Stimulated activated effector memory CD8-positive, alpha-beta T cell treated with anti-CD3 and anti-CD28 coated beads, Interleukin-12 subunit alpha, Interleukin-12 subunit beta, amount 100 ng/mL, for 72 hours (primary cell): ENCODE measurements at regions not wholly inside any gene's neighbourhood (a gene's known extent, or its start where the extent isn't known, plus 50 kb on each side); places are given as distances from the start of the nearest gene placed in this dataset.

ENCODE experiments used
- ATAC-seq: fragments of 150-1000 bp; cut with Tn5 transposase; 2 replicates; pipeline ENCODE4 v1.10.0; 2021
- DNase-seq, 2 donors: peaks; one replicate each; pipeline ENCODE4 v3.0.0; 2021 to 2022; ENCODE audit warnings: low spot score in 2 of 2
- H3K27ac Mint-ChIP-seq: one replicate; pipeline ENCODE4 v1.8.0; 2022; ENCODE audit warnings: mild to moderate bottlenecking, mixed read lengths
- H3K36me3 Mint-ChIP-seq: one replicate; pipeline ENCODE4 v1.8.0; 2022; ENCODE audit warnings: mild to moderate bottlenecking, mixed read lengths
- H3K4me1 Mint-ChIP-seq: one replicate; pipeline ENCODE4 v1.8.0; 2022; ENCODE audit warnings: mixed read lengths
- H3K4me3 Mint-ChIP-seq: one replicate; pipeline ENCODE4 v1.8.0; 2022; ENCODE audit warnings: mild to moderate bottlenecking, mixed read lengths
- H3K9me3 Mint-ChIP-seq: one replicate; pipeline ENCODE4 v1.8.0; 2022; ENCODE audit warnings: mixed read lengths

- DNase-seq (peak in 1 of 2 donors; percentile 30), ATAC-seq (no peak)
- Mint-ChIP-seq H3K27ac (no peak overlapping the region), H3K4me3 (no peak overlapping the region), H3K36me3 (no peaks in the 10 kb centered on the region), H3K9me3 (no peaks in the 10 kb centered on the region), H3K4me1 (no peaks in the 10 kb centered on the region)
These were observed 77.2 kb downstream of the HIF1AN start for GRCh38 chr10:100612601-100613595.

- DNase-seq (no peak), ATAC-seq (no peak)
- Mint-ChIP-seq H3K36me3 (no peaks in the 10 kb centered on the region), H3K4me1 (no peaks in the 10 kb centered on the region), H3K9me3 (no peaks in the 10 kb centered on the region), H3K4me3 (no peak overlapping the region), H3K27ac (no peak overlapping the region)
These were observed 78.1 kb downstream of the HIF1AN start for GRCh38 chr10:100613846-100614245.

GRCh38 chr10:100614429-100615095 is 78.8 kb downstream of the HIF1AN start:
- Mint-ChIP-seq H3K9me3 (no peaks in the 10 kb centered on the region), H3K36me3 (no peaks in the 10 kb centered on the region), H3K4me3 (no peak overlapping the region), H3K4me1 (no peaks in the 10 kb centered on the region), H3K27ac (no peak overlapping the region)
- ATAC-seq (no peak), DNase-seq (no peak)

- Mint-ChIP-seq H3K9me3 (no peaks in the 10 kb centered on the region), H3K4me3 (no peak overlapping the region), H3K4me1 (no peaks in the 10 kb centered on the region), H3K36me3 (no peaks in the 10 kb centered on the region), H3K27ac (no peak overlapping the region)
- DNase-seq (no peak), ATAC-seq (no peak)
These were observed 79.5 kb downstream of the HIF1AN start for GRCh38 chr10:100615241-100615640.

GRCh38 chr10:100615908-100616307 is 80.2 kb downstream of the HIF1AN start:
- H3K36me3 Mint-ChIP-seq = no peaks in the 10 kb centered on the region
- H3K4me1 Mint-ChIP-seq = no peaks in the 10 kb centered on the region
- no peak overlapping the region for H3K4me3 Mint-ChIP-seq
- no peaks in the 10 kb centered on the region for H3K9me3 Mint-ChIP-seq
- DNase-seq = no peak
- ATAC-seq = no peak
- H3K27ac Mint-ChIP-seq = no peak overlapping the region

GRCh38 chr10:100618091-100618615 is 82.4 kb downstream of the HIF1AN start:
- Mint-ChIP-seq H3K9me3 (no peaks in the 10 kb centered on the region), H3K27ac (no peak overlapping the region), H3K4me1 (no peaks in the 10 kb centered on the region), H3K4me3 (no peak overlapping the region), H3K36me3 (no peaks in the 10 kb centered on the region)
- ATAC-seq = no peak
- DNase-seq = no peak

GRCh38 chr10:100618632-100619255 is 83.0 kb downstream of the HIF1AN start:
- no peaks in the 10 kb centered on the region for H3K36me3 Mint-ChIP-seq
- H3K27ac Mint-ChIP-seq = no peak overlapping the region
- DNase-seq (no peak), ATAC-seq (no peak)
- no peaks in the 10 kb centered on the region for H3K9me3 Mint-ChIP-seq
- H3K4me3 Mint-ChIP-seq = no peak overlapping the region
- no peaks in the 10 kb centered on the region for H3K4me1 Mint-ChIP-seq

GRCh38 chr10:100620087-100620835 is 84.5 kb downstream of the HIF1AN start:
- no peak for DNase-seq
- H3K4me3 Mint-ChIP-seq = no peak overlapping the region
- no peaks in the 10 kb centered on the region for H3K9me3 Mint-ChIP-seq
- no peak overlapping the region for H3K27ac Mint-ChIP-seq
- no peaks in the 10 kb centered on the region for H3K36me3 Mint-ChIP-seq
- ATAC-seq = no peak
- no peaks in the 10 kb centered on the region for H3K4me1 Mint-ChIP-seq

- Mint-ChIP-seq H3K4me3 (peak overlapping the region; percentile 14), H3K4me1 (no peaks in the 10 kb centered on the region), H3K36me3 (no peaks in the 10 kb centered on the region), H3K9me3 (no peaks in the 10 kb centered on the region), H3K27ac (no peak overlapping the region)
- DNase-seq (no peak), ATAC-seq (no peak)
These were observed 85.8 kb downstream of the HIF1AN start for GRCh38 chr10:100621360-100622205.

GRCh38 chr10:100622946-100623345 is 87.2 kb downstream of the HIF1AN start:
- no peak for DNase-seq
- Mint-ChIP-seq H3K27ac (no peak overlapping the region), H3K4me1 (no peaks in the 10 kb centered on the region)

GRCh38 chr10:100623521-100624230 is 87.9 kb downstream of the HIF1AN start:
- ATAC-seq = no peak
- DNase-seq = no peak

More at GRCh38 chr10:100622946-100623345, 87.2 kb downstream of the HIF1AN start:
- Mint-ChIP-seq H3K9me3 (no peaks in the 10 kb centered on the region), H3K36me3 (no peaks in the 10 kb centered on the region), H3K4me3 (no peak overlapping the region)
- ATAC-seq = no peak

GRCh38 chr10:100624298-100624697 is 88.6 kb downstream of the HIF1AN start:
- H3K9me3 Mint-ChIP-seq = no peaks in the 10 kb centered on the region
- no peaks in the 10 kb centered on the region for H3K4me1 Mint-ChIP-seq
- no peak overlapping the region for H3K4me3 Mint-ChIP-seq
- DNase-seq (no peak), ATAC-seq (no peak)
- H3K36me3 Mint-ChIP-seq = no peaks in the 10 kb centered on the region
- no peak overlapping the region for H3K27ac Mint-ChIP-seq

More at GRCh38 chr10:100623521-100624230, 87.9 kb downstream of the HIF1AN start:
- no peaks in the 10 kb centered on the region for H3K4me1 Mint-ChIP-seq
- no peaks in the 10 kb centered on the region for H3K36me3 Mint-ChIP-seq
- no peaks in the 10 kb centered on the region for H3K9me3 Mint-ChIP-seq
- H3K27ac Mint-ChIP-seq = no peak overlapping the region
- H3K4me3 Mint-ChIP-seq = no peak overlapping the region

- DNase-seq = no peak
- H3K36me3 Mint-ChIP-seq = no peaks in the 10 kb centered on the region
- H3K4me3 Mint-ChIP-seq = no peak overlapping the region
- no peak overlapping the region for H3K27ac Mint-ChIP-seq
- no peaks in the 10 kb centered on the region for H3K9me3 Mint-ChIP-seq
- no peak for ATAC-seq
- H3K4me1 Mint-ChIP-seq = no peaks in the 10 kb centered on the region
These were observed 90.1 kb downstream of the HIF1AN start for GRCh38 chr10:100625816-100626215.
